Ishikawa (cell line): ENCODE measurements at regions not wholly inside any gene's neighbourhood (a gene's known extent, or its start where the extent isn't known, plus 50 kb on each side); places are given as distances from the start of the nearest gene placed in this dataset.

Experiments
- CEBPB ChIP-seq: IDR thresholded peaks from 2 replicates; pipeline ENCODE4 v1.6.1; 2012
- CREB1 ChIP-seq: IDR thresholded peaks from 2 replicates; pipeline ENCODE4 v1.6.1; 2012; ENCODE audit warnings: low read depth
- EGR1 ChIP-seq: IDR thresholded peaks from 2 replicates; pipeline ENCODE4 v1.6.1; 2012
- EP300 ChIP-seq: IDR thresholded peaks from 2 replicates; pipeline ENCODE4 v1.6.1; 2012; ENCODE audit warnings: borderline replicate concordance
- FOXM1 ChIP-seq: IDR thresholded peaks from 2 replicates; pipeline ENCODE4 v1.6.1; 2012; ENCODE audit warnings: low read depth, borderline replicate concordance
- NFIC ChIP-seq: IDR thresholded peaks from 2 replicates; pipeline ENCODE4 v1.6.1; 2012
- RAD21 ChIP-seq: IDR thresholded peaks from 2 replicates; pipeline ENCODE4 v1.6.1; 2012; ENCODE audit warnings: low read depth
- TAF1 ChIP-seq: IDR thresholded peaks from 2 replicates; pipeline ENCODE4 v1.6.1; 2012; ENCODE audit warnings: low read depth, mild to moderate bottlenecking
- TCF12 ChIP-seq: IDR thresholded peaks from 2 replicates; pipeline ENCODE4 v1.6.1; 2012; ENCODE audit warnings: low read depth
- TEAD4 ChIP-seq: IDR thresholded peaks from 2 replicates; pipeline ENCODE4 v1.6.1; 2012
- YY1 ChIP-seq: IDR thresholded peaks from 2 replicates; pipeline ENCODE4 v1.6.1; 2012; ENCODE audit warnings: low read depth
- ZBTB7A ChIP-seq: IDR thresholded peaks from 2 replicates; pipeline ENCODE4 v1.6.1; 2012; ENCODE audit warnings: low read depth
- TF ChIP-seq, protein P1 (sequence below): IDR thresholded peaks from 2 replicates; pipeline ENCODE4 v1.6.1; 2012
- TF ChIP-seq, protein P2 (sequence below): IDR thresholded peaks from 2 replicates; pipeline ENCODE4 v1.6.1; 2012
- TF ChIP-seq, protein P3 (sequence below): IDR thresholded peaks from 2 replicates; pipeline ENCODE4 v1.6.1; 2012; ENCODE audit warnings: low read depth, mild to moderate bottlenecking

DNA sequence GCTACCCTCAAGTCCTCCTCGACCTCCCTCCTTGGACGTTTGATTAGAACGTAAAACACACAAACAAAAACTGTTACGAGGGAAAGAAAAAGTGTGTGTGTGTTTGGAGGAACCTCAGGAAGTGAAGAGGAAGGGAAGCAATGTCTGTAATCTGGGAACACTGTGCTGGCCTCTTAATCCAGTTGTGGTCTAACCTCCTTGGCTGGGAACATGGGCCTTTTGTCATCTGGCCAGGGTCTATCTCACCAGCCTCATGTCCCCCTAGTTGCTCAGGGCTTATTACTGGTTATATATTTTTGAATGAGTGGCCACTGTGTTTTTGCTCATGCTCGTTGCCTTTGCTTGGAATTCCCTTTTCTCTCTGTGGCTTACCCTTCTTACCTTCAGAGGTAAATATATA, 89.0 kb upstream of the RASGRF1 start:
- TF ChIP-seq FOXM1, result no peak

DNA sequence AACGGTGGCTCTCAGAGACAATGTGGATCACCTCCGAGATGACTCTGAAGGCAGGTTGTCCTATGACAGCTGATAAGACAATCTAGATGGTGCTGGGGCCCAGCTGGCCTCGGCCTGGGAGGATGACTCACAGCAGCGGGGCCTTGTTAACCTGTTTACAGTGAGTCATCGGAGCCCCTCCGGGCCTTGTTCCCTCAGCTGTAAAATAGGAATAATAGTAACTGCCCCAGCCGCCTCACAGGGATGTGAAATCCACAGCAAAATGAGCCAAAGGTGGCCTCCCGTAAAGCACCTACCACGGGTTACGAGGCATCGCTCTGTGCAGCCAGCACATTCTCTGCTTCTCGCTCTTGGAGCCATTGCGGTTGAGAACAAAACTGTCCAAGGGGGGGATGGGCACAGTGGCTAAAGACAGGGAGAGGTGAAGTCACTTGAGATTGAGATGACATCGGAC, 88.6 kb upstream of the RASGRF1 start:
- no peak for TF ChIP-seq CEBPB
- TF ChIP-seq, protein P1, sequence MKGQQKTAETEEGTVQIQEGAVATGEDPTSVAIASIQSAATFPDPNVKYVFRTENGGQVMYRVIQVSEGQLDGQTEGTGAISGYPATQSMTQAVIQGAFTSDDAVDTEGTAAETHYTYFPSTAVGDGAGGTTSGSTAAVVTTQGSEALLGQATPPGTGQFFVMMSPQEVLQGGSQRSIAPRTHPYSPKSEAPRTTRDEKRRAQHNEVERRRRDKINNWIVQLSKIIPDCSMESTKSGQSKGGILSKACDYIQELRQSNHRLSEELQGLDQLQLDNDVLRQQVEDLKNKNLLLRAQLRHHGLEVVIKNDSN, result no peak
- TF ChIP-seq NFIC, result no peak
- no peak for TF ChIP-seq ZBTB7A

DNA sequence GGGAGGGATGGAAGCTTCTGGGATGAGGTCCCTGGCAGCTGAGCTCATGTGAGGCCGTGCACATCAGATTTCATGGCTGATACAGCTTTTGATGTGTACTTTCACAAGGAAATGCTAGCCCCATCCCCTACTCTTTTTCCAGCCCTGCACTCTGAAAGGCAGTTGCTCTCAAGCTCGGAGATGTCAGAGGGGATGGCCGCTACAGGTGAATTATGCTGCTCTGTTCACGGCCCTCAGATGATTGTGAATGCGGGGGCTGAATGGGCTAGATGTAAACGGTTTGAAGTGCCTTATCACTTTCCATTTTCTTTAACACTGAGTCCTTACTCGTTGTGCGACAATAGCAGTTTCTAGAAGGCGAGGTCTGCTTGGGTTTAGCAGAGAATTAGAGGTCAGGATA, 88.0 kb upstream of the RASGRF1 start:
- TF ChIP-seq TEAD4, result no peak
- TF ChIP-seq FOXM1, result no peak
- TF ChIP-seq YY1, result no peak
- TF ChIP-seq NFIC, result no peak
- TF ChIP-seq, protein P1, result no peak
- TF ChIP-seq RAD21, result no peak
- TF ChIP-seq EGR1, result no peak
- TF ChIP-seq, protein P2, sequence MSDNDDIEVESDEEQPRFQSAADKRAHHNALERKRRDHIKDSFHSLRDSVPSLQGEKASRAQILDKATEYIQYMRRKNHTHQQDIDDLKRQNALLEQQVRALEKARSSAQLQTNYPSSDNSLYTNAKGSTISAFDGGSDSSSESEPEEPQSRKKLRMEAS, result no peak
- no peak for TF ChIP-seq CREB1
- TF ChIP-seq, protein P3, sequence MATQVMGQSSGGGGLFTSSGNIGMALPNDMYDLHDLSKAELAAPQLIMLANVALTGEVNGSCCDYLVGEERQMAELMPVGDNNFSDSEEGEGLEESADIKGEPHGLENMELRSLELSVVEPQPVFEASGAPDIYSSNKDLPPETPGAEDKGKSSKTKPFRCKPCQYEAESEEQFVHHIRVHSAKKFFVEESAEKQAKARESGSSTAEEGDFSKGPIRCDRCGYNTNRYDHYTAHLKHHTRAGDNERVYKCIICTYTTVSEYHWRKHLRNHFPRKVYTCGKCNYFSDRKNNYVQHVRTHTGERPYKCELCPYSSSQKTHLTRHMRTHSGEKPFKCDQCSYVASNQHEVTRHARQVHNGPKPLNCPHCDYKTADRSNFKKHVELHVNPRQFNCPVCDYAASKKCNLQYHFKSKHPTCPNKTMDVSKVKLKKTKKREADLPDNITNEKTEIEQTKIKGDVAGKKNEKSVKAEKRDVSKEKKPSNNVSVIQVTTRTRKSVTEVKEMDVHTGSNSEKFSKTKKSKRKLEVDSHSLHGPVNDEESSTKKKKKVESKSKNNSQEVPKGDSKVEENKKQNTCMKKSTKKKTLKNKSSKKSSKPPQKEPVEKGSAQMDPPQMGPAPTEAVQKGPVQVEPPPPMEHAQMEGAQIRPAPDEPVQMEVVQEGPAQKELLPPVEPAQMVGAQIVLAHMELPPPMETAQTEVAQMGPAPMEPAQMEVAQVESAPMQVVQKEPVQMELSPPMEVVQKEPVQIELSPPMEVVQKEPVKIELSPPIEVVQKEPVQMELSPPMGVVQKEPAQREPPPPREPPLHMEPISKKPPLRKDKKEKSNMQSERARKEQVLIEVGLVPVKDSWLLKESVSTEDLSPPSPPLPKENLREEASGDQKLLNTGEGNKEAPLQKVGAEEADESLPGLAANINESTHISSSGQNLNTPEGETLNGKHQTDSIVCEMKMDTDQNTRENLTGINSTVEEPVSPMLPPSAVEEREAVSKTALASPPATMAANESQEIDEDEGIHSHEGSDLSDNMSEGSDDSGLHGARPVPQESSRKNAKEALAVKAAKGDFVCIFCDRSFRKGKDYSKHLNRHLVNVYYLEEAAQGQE, result no peak
- TF ChIP-seq TAF1, result no peak
- TF ChIP-seq ZBTB7A, result no peak
- no peak for TF ChIP-seq TCF12
- TF ChIP-seq EP300, result no peak

DNA sequence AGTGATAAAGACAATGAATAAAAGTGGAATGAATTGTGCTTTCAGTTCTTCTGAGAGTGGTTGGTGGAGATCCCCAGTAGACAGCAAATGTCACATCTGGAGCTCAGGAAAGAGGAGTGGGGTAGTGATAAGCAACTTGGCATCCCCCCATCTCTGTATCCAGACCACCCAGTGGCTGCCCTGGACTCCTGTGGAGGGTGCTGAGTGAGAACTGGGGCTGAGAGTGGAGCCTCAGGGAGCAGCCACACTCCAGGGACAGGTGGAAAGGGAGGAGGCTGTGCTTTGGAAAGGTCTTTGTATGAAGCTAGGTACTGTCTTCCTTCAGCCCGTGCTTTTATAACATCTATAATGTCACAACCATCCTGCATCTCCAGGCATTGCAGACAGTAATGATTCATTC, 85.6 kb upstream of the RASGRF1 start:
- no peak for TF ChIP-seq RAD21
- no peak for TF ChIP-seq YY1
- TF ChIP-seq TAF1, result no peak
- no peak for TF ChIP-seq EGR1
- TF ChIP-seq ZBTB7A, result no peak
- TF ChIP-seq TEAD4, result no peak
- no peak for TF ChIP-seq CREB1
- TF ChIP-seq, protein P1, result no peak
- no peak for TF ChIP-seq CEBPB
- no peak for TF ChIP-seq EP300
- no peak for TF ChIP-seq TCF12
- no peak for TF ChIP-seq FOXM1
- TF ChIP-seq NFIC, result no peak

DNA sequence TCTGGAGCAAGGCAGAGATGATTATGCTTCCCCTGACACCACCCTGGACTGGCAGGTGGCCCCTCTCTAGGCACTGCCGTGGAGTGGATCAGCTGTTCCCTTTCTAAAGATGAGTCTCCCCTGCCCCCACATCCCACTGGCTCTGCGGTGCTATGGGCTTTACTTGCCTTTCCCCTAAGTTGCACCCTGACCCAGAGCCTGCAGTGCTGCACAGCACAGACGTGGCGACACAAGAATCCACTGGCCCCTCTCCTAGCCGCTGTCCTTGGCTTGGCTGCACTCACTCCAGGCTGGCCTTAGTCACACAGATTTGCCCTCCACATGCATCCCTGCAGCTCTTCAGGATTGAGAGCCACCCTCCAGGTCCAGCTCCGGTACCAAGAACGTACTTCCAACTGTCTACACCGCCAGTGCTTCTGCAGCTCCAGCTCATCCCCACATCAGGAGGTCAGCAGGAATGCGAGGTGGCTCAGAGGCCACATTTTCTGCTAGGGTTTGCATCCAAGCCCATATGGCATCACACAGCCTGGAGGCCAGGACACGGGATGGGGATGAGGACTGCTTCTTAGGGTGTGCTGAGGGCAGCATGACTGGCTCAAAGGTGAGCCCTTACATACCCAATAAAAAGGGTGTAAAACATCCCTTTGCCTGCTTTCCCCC, 82.4 kb upstream of the RASGRF1 start:
- no peak for TF ChIP-seq NFIC
- no peak for TF ChIP-seq RAD21
- TF ChIP-seq, protein P3, result no peak
- no peak for TF ChIP-seq EGR1
- no peak for TF ChIP-seq TEAD4
- TF ChIP-seq ZBTB7A, result no peak
- TF ChIP-seq EP300, result no peak

DNA sequence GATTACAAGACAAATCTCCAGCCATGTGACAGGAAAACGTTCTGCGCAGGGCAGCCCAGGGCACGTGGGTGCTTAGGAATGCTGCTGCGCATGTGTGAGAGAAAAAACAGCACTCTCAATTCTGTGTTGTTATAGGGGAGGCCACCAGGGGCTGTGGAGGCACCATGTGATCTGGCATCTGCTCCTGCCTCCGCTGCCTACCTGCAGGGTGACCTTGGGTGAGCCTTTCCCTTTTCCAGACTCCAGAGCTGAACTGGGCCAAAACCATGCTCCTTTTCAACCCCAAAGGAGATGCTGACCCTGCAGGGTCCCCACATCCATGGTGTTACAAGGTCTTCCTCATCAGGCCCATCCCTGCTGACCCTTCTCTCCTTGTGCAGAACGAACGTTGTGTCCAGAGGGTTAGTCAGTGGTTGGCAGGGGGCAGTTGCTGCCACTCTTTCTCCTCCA, 81.5 kb upstream of the RASGRF1 start:
- TF ChIP-seq, protein P2, result no peak
- TF ChIP-seq, protein P1, result peak; percentile 59
- TF ChIP-seq TEAD4, result no peak
- TF ChIP-seq, protein P3, result no peak
